ENCODE measurements at regions not wholly inside any gene's neighbourhood (a gene's known extent, or its start where the extent isn't known, plus 50 kb on each side); places are given as distances from the start of the nearest gene placed in this dataset.
"Not testable (repeated sequence)": the region's sequence is repeated elsewhere in the genome, so short reads cannot be mapped to it uniquely, and the experiment has no call there.

GRCh38 chr6:167708501-167709094, 118.1 kb upstream of the AFDN start:
- Histone ChIP-seq H3K4me3 (no peak overlapping the region), H3K4me1 (no peaks in the 10 kb centered on the region), H3K27me3 (ENCODE audit: low read depth) (peaks cover 2% of the 10 kb centered on the region; the same call in 1 of the 2 replicates), H3K9me3 (no peaks in the 10 kb centered on the region), H3K36me3 (replicated peaks) (no peaks in the 10 kb centered on the region)
- in situ Hi-C loops (cut with MboI; ENCODE audit: low sequenced_read_pairs): no loop called here
- DNase-seq (ENCODE audit: low spot score in 2 of 2): no peak

- Histone ChIP-seq H3K4me1 (no peaks in the 10 kb centered on the region), H3K4me3 (no peak overlapping the region), H3K36me3 (replicated peaks) (no peaks in the 10 kb centered on the region), H3K27me3 (ENCODE audit: low read depth) (peaks cover 8% of the 10 kb centered on the region; the same call in 1 of the 2 replicates), H3K9me3 (no peaks in the 10 kb centered on the region)
- DNase-seq (ENCODE audit: low spot score in 2 of 2): no peak
- in situ Hi-C loops (cut with MboI; ENCODE audit: low sequenced_read_pairs): no loop called here
Observed at GRCh38 chr6:167709196-167709595, 117.5 kb upstream of the AFDN start.

DNA sequence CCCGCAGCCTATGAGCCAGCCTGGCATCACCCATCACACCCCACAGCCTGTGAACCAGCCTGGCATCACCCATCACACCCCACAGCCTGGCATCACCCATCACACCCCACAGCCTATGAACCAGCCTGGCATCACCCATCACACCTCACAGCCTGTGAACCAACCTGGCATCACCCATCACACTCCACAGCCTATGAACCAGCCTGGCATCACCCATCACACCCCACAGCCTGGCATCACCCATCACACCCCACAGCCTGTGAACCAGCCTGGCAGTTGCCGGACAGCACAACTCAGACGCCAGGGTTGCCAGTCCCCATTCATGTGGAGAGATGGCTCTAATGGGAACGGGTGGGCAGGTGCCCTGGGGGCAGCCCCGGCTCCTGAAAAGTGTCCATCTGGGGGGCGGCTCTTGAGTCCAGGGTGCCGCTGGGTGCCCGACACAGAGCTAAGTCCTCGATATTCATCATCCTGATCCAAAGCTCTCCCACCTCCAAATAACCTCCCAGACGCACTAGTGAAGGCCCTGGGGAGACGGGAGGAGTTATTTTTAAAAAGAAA, 116.9 kb upstream of the AFDN start:
- H3K4me3 ChIP-seq; in situ Hi-C loops (cut with MboI; ENCODE audit: low sequenced_read_pairs); H3K9me3 ChIP-seq; H3K36me3 ChIP-seq (replicated peaks); DNase-seq (ENCODE audit: low spot score in 2 of 2); H3K4me1 ChIP-seq: not testable (repeated sequence)
- H3K27me3 ChIP-seq (ENCODE audit: low read depth): peaks cover 13% of the 10 kb centered on the region; the same call in 1 of the 2 replicates

- Histone ChIP-seq H3K9me3 (no peaks in the 10 kb centered on the region), H3K4me1 (no peaks in the 10 kb centered on the region; the same call in 1 of the 2 replicates), H3K36me3 (replicated peaks) (no peaks in the 10 kb centered on the region), H3K27me3 (ENCODE audit: low read depth) (peaks cover 13% of the 10 kb centered on the region; the same call in 1 of the 2 replicates), H3K4me3 (no peak overlapping the region)
- DNase-seq (ENCODE audit: low spot score in 2 of 2): no peak
- in situ Hi-C loops (cut with MboI; ENCODE audit: low sequenced_read_pairs): no loop called here
Observed at GRCh38 chr6:167710363-167710920, 116.3 kb upstream of the AFDN start.

GRCh38 chr6:167711211-167711610, 115.5 kb upstream of the AFDN start:
- DNase-seq (ENCODE audit: low spot score in 2 of 2): no peak

DNA sequence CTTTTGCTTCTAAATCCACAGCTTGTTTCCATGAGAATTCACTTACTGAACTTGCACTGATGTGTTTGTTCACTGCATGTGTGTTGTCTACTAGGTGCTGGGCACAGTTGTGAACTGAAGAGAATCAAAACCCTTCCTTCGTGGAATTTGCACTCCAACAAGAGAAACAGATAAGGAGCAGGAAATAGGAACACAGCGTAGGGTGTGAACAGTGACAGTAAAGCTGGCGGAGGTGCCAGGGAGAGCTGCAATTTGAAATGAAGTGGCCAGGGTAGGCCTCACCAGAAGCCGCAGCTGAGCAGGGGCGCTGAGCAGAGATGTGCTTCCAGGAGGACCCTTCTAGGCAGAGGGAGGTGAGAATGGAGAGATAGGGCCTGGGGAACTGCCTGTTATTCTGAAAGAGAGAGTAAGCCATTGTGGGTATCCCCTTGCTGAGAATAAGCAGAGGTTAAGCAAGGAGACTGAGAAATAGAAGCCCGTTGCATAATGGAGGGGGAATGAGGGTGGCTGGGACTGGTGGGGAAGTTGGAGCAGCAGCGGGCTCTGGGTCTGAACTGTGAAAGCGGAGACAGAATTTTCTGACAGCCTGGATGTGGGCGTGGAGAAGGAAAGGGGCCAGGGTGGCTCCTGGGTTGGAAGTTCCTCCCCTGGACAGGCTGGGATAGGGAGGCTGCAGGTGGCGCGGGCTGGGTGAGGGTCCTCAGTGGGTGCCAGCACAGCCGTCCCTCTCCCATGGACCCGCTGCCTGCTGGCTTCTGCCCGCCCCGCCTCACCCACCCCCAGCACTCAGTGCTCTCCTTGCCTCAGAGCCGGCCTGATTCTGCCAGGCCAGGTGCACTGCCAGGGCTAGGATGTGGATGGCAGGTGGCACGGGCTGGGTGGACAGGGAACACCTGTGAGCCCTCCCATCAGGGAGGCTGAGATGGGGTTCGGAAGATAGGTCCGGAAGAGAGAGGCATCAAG, 114.7 kb upstream of the AFDN start:
- in situ Hi-C loops (cut with MboI; ENCODE audit: low sequenced_read_pairs): no loop called here
- Histone ChIP-seq H3K4me1 (no peaks in the 10 kb centered on the region; the same call in 1 of the 2 replicates), H3K36me3 (replicated peaks) (no peaks in the 10 kb centered on the region), H3K9me3 (no peaks in the 10 kb centered on the region), H3K4me3 (no peak overlapping the region), H3K27me3 (ENCODE audit: low read depth) (peaks cover 16% of the 10 kb centered on the region; the same call in 1 of the 2 replicates)
- no peak for DNase-seq (ENCODE audit: low spot score in 2 of 2)

More at GRCh38 chr6:167711211-167711610, 115.5 kb upstream of the AFDN start:
- Histone ChIP-seq H3K9me3 (no peaks in the 10 kb centered on the region), H3K4me1 (no peaks in the 10 kb centered on the region; the same call in 1 of the 2 replicates), H3K36me3 (replicated peaks) (no peaks in the 10 kb centered on the region), H3K4me3 (no peak overlapping the region), H3K27me3 (ENCODE audit: low read depth) (peaks cover 16% of the 10 kb centered on the region; the same call in 1 of the 2 replicates)
- in situ Hi-C loops (cut with MboI; ENCODE audit: low sequenced_read_pairs): no loop called here

- H3K36me3 ChIP-seq (replicated peaks): no peaks in the 10 kb centered on the region
- no peak overlapping the region for H3K4me3 ChIP-seq
- H3K27me3 ChIP-seq (ENCODE audit: low read depth): peaks cover 16% of the 10 kb centered on the region; the same call in 1 of the 2 replicates
- in situ Hi-C loops (cut with MboI; ENCODE audit: low sequenced_read_pairs): no loop called here
- no peaks in the 10 kb centered on the region; the same call in 1 of the 2 replicates for H3K4me1 ChIP-seq
- H3K9me3 ChIP-seq: 0 out of 2 replicates have a peak, but pooled peaks cover 2% of the 10 kb centered on the region
- no peak for DNase-seq (ENCODE audit: low spot score in 2 of 2)
Observed at GRCh38 chr6:167712731-167713475, 113.8 kb upstream of the AFDN start.

DNA sequence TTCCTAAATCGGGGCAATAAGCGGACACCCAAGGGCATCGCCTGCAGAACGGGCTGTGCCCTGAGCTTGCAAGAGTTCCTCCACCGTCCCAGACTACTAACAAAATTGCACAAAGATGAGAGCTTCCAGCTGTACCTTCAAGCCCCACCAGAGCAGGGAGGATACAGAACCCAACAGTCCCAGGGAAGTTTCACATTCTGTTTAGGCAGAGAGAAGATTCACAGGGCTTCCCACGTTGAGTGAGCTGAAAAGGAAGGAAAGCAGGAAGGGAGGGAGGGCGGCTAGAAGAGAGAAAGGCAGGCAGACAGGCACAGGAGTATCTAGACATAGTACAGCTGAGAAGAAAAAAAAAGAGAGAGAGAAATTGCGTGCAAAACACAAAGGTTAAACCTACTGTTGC, 112.6 kb upstream of the AFDN start:
- no peak overlapping the region for H3K4me3 ChIP-seq
- in situ Hi-C loops (cut with MboI; ENCODE audit: low sequenced_read_pairs): no loop called here

GRCh38 chr6:167717455-167717854, 109.3 kb upstream of the AFDN start:
- H3K27me3 ChIP-seq (ENCODE audit: low read depth): peaks cover 16% of the 10 kb centered on the region; the same call in 1 of the 2 replicates
- in situ Hi-C loops (cut with MboI; ENCODE audit: low sequenced_read_pairs): no loop called here
- no peak for DNase-seq (ENCODE audit: low spot score in 2 of 2)
- no peak overlapping the region for H3K4me3 ChIP-seq
- 0 out of 2 replicates have a peak, but pooled peaks cover 2% of the 10 kb centered on the region for H3K9me3 ChIP-seq
- H3K36me3 ChIP-seq (replicated peaks): no peaks in the 10 kb centered on the region
- H3K4me1 ChIP-seq: no peaks in the 10 kb centered on the region; the same call in 1 of the 2 replicates

More for the DNA sequence above, 112.6 kb upstream of the AFDN start:
- peaks cover 16% of the 10 kb centered on the region; the same call in 1 of the 2 replicates for H3K27me3 ChIP-seq (ENCODE audit: low read depth)
- DNase-seq (ENCODE audit: low spot score in 2 of 2): no peak
- no peaks in the 10 kb centered on the region for H3K36me3 ChIP-seq (replicated peaks)
- H3K4me1 ChIP-seq: no peaks in the 10 kb centered on the region; the same call in 1 of the 2 replicates
- 0 out of 2 replicates have a peak, but pooled peaks cover 2% of the 10 kb centered on the region for H3K9me3 ChIP-seq

GRCh38 chr6:167717867-167718266, 108.8 kb upstream of the AFDN start:
- H3K27me3 ChIP-seq (ENCODE audit: low read depth): peaks cover 16% of the 10 kb centered on the region; the same call in 1 of the 2 replicates
- H3K36me3 ChIP-seq (replicated peaks): no peaks in the 10 kb centered on the region
- in situ Hi-C loops (cut with MboI; ENCODE audit: low sequenced_read_pairs): no loop called here
- DNase-seq (ENCODE audit: low spot score in 2 of 2): no peak
- 0 out of 2 replicates have a peak, but pooled peaks cover 2% of the 10 kb centered on the region for H3K9me3 ChIP-seq
- H3K4me3 ChIP-seq: no peak overlapping the region
- H3K4me1 ChIP-seq: no peaks in the 10 kb centered on the region; the same call in 1 of the 2 replicates

DNA sequence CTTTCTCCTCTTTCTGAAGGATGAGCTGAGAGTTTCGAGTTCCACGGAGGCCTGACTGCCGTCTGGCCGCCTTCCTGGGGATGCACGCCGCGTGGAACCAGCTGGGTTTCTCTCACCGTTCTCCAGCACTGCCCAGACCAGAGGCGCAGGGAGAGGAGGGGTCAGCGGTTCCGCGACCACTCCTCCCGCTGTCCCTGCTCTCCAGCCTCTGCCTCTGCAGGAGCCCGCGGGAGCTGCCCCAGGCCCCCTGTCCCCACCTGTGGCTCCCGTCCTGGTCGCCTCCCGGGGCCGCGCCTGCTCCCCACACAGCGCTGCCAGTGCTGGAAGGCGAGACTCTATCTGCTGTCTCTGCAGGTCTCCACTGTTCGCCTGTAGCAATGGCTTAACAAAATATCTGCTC, 106.8 kb upstream of the AFDN start:
- no peak for DNase-seq (ENCODE audit: low spot score in 2 of 2)
- H3K27me3 ChIP-seq (ENCODE audit: low read depth): peaks cover 3% of the 10 kb centered on the region; the same call in 1 of the 2 replicates
- H3K9me3 ChIP-seq: 0 out of 2 replicates have a peak, but pooled peaks cover 2% of the 10 kb centered on the region
- no peaks in the 10 kb centered on the region for H3K4me1 ChIP-seq
- no peak overlapping the region for H3K4me3 ChIP-seq
- in situ Hi-C loops (cut with MboI; ENCODE audit: low sequenced_read_pairs): no loop called here
- no peaks in the 10 kb centered on the region for H3K36me3 ChIP-seq (replicated peaks)

DNA sequence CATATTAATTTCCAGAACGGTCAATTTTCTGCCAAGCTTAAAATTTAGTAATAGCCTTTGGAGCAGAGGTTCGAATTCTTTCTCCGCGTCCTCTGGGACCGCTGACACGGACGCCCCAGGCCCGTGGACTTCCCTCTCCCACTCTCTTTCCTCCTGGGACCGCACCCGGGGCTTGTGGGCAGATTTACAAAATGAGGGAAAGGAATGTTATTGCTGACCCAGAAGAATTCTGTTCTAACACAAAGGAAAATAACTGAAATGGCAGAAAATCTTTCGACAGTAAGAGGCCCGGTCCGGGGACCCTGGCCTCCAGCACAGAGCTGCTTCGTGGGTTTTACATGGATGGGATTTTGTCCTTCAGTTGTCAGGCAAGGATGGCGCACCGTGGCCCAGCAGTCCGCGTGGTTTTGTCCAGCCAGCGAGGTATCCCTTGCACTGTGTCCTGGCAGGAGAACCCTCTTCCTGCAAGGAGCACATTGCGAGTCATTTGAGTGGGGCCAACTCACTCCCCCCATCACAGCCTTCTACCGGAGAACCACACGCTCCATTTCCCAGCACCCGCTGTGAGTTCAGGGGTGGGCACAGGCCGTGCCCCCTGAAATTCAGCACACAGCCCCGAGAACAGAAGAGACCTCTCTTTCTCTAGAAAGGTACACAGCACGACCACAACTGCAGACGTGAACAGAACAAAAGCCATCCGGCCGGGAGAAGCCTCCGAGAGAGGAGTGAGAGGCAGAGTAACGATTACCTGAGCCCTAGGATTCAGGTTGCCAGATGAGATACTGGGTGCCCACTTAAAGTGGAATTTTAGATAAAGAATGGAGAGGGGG, 106.0 kb upstream of the AFDN start:
- Histone ChIP-seq H3K9me3 (0 out of 2 replicates have a peak, but pooled peaks cover 2% of the 10 kb centered on the region), H3K4me3 (no peak overlapping the region), H3K36me3 (replicated peaks) (no peaks in the 10 kb centered on the region), H3K4me1 (no peaks in the 10 kb centered on the region), H3K27me3 (ENCODE audit: low read depth) (peaks cover 2% of the 10 kb centered on the region; the same call in 1 of the 2 replicates)
- DNase-seq (ENCODE audit: low spot score in 2 of 2): no peak
- in situ Hi-C loops (cut with MboI; ENCODE audit: low sequenced_read_pairs): no loop called here
